OCI-M1 (cell line): ENCODE measurements at regions not wholly inside any gene's neighbourhood (a gene's known extent, or its start where the extent isn't known, plus 50 kb on each side); places are given as distances from the start of the nearest gene placed in this dataset.

ENCODE experiments used
- DNase-seq: peaks from one replicate; lab custom pipeline; 2025; lab: John Stamatoyannopoulos, UW

- no peak for DNase-seq
Observed at GRCh38 chr1:232891656-232892317, 58.6 kb upstream of the NTPCR start.

GRCh38 chr1:232893481-232894313 lies 56.7 kb upstream of the NTPCR start:
- DNase-seq, result no peak

GRCh38 chr1:232894436-232894835 lies 56.0 kb upstream of the NTPCR start:
- DNase-seq, result no peak

GRCh38 chr1:232897949-232898465 lies 52.4 kb upstream of the NTPCR start:
- DNase-seq, result no peak

- no peak for DNase-seq
Observed at GRCh38 chr1:232899268-232899667, 51.1 kb upstream of the NTPCR start.

- DNase-seq, result no peak
Observed at GRCh38 chr1:232899839-232900238, 50.6 kb upstream of the NTPCR start.
